Smooth muscle cell (in vitro differentiated cells): ENCODE measurements at regions not wholly inside any gene's neighbourhood (a gene's known extent, or its start where the extent isn't known, plus 50 kb on each side); places are given as distances from the start of the nearest gene placed in this dataset.

Source experiments
- DNase-seq: peaks from one replicate; lab custom pipeline; 2025; ENCODE audit not compliant: unreplicated experiment; lab: John Stamatoyannopoulos, UW
- H2AFZ ChIP-seq: fragments of 200-600 bp; sonication (generic); 2 replicates; pipeline ENCODE4 v1.6.0; 2016; ENCODE audit warnings: antibody characterized with exemption, low read depth, mild to moderate bottlenecking
- H3F3A ChIP-seq: fragments of 200-600 bp; sonication (generic); 2 replicates; pipeline ENCODE4 v1.6.0; 2017; ENCODE audit warnings: antibody characterized with exemption, low read depth
- H3K27ac ChIP-seq: fragments of 200-600 bp; sonication (generic); 2 replicates; pipeline ENCODE4 v1.5.1; 2016; ENCODE audit warnings: low read depth, mild to moderate bottlenecking
- H3K27me3 ChIP-seq: fragments of 200-600 bp; sonication (generic); 2 replicates; pipeline ENCODE4 v1.6.1; 2016; ENCODE audit warnings: low read depth, mild to moderate bottlenecking
- H3K36me3 ChIP-seq: fragments of 200-600 bp; sonication (generic); 2 replicates; pipeline ENCODE4 v1.5.1; 2016; ENCODE audit warnings: low read depth
- H3K4me1 ChIP-seq: fragments of 200-600 bp; sonication (generic); 2 replicates; pipeline ENCODE4 v1.5.1; 2016; ENCODE audit warnings: low read depth
- H3K4me2 ChIP-seq: fragments of 200-600 bp; sonication (generic); 2 replicates; pipeline ENCODE4 v1.6.0; 2016; ENCODE audit warnings: mild to moderate bottlenecking
- H3K4me3 ChIP-seq: fragments of 200-600 bp; sonication (generic); 2 replicates; pipeline ENCODE4 v1.5.1; 2016; ENCODE audit warnings: mild to moderate bottlenecking
- H3K79me2 ChIP-seq: fragments of 200-600 bp; sonication (generic); 2 replicates; pipeline ENCODE4 v1.6.0; 2016; ENCODE audit warnings: low read depth, mild to moderate bottlenecking
- H3K9ac ChIP-seq: fragments of 200-600 bp; sonication (generic); 2 replicates; pipeline ENCODE4 v1.6.0; 2016; ENCODE audit warnings: low read depth
- H3K9me3 ChIP-seq: fragments of 200-600 bp; sonication (generic); replicated peaks from 2 replicates; pipeline ENCODE4 v1.5.1; 2016; ENCODE audit warnings: low read depth
- H4K20me1 ChIP-seq: fragments of 200-600 bp; sonication (generic); 2 replicates; pipeline ENCODE4 v1.6.0; 2016; ENCODE audit warnings: low read depth
- WGBS: methylation state at CpG from one replicate; pipeline ENCODE4 v1.1.7; 2016; ENCODE audit warnings: low lambda C conversion rate; 5-methylcytosine and 5-hydroxymethylcytosine counted together
- TF ChIP-seq, protein P1 (sequence below): fragments of 200-600 bp; sonication (generic); IDR thresholded peaks from 2 replicates; pipeline ENCODE4 v1.5.1; 2017; ENCODE audit warnings: borderline replicate concordance, mild to moderate bottlenecking, antibody characterized with exemption; ENCODE audit not compliant: insufficient read depth, poor library complexity, severe bottlenecking

DNA sequence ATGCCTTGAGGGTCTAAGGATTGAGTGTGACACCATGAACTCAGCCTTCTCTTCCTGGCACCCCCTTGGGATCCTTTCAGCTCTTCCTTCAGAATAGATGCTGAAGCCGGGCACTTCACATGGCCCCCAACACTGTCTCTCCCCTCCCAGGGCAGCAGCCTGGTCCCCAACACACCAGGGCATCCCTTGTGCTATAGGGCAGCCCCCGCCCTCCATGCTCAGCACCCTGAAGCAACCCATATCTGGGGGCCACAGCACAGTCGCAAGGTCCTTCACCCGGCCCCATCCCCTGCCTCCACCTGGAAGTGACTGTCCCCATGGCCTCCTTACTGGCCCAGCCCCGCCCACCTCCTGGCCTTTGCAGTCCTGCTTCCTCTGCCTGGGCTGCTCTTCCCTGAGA, 143.1 kb downstream of the C16orf95 start:
- H3K4me2 ChIP-seq, result no peak overlapping the region
- WGBS, result 97% methylated on average over 5 of the region's 5 CpGs
- H3K4me3 ChIP-seq, result no peak overlapping the region
- TF ChIP-seq, protein P1, sequence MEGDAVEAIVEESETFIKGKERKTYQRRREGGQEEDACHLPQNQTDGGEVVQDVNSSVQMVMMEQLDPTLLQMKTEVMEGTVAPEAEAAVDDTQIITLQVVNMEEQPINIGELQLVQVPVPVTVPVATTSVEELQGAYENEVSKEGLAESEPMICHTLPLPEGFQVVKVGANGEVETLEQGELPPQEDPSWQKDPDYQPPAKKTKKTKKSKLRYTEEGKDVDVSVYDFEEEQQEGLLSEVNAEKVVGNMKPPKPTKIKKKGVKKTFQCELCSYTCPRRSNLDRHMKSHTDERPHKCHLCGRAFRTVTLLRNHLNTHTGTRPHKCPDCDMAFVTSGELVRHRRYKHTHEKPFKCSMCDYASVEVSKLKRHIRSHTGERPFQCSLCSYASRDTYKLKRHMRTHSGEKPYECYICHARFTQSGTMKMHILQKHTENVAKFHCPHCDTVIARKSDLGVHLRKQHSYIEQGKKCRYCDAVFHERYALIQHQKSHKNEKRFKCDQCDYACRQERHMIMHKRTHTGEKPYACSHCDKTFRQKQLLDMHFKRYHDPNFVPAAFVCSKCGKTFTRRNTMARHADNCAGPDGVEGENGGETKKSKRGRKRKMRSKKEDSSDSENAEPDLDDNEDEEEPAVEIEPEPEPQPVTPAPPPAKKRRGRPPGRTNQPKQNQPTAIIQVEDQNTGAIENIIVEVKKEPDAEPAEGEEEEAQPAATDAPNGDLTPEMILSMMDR, result no peak
- no peak for DNase-seq
- no peaks in the 10 kb centered on the region for H3K9me3 ChIP-seq
- no peak overlapping the region for H3K27ac ChIP-seq
- H3F3A ChIP-seq, result no peaks in the 10 kb centered on the region
- no peak overlapping the region for H2AFZ ChIP-seq
- H3K4me1 ChIP-seq, result peaks cover 9% of the 10 kb centered on the region
- H3K9ac ChIP-seq, result no peak overlapping the region
- no peaks in the 10 kb centered on the region for H4K20me1 ChIP-seq
- no peaks in the 10 kb centered on the region for H3K36me3 ChIP-seq
- no peaks in the 10 kb centered on the region for H3K79me2 ChIP-seq
- no peaks in the 10 kb centered on the region for H3K27me3 ChIP-seq

DNA sequence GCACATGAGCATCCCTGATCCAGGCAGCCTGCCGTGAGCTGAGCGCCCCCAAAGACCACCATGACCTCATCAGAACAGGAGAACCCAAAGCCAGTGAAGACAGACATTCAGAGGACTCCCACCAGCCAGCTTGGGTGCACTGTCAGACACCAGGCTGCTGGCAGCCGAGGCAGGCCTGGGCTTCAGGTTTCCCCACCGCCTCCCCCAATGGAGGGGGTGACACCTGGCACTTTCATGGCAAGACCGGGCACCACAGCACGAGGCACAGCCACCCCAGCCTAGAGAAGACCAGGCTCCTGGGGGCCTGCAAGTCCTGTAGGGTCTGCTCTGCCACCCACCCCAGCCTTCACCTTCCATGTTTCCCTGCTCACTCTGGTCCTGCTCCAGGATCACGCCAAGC, 140.5 kb downstream of the C16orf95 start:
- 96% methylated on average over 7 of the region's 7 CpGs for WGBS
- H3K27ac ChIP-seq, result no peak overlapping the region
- no peaks in the 10 kb centered on the region for H3K9me3 ChIP-seq
- no peak overlapping the region for H3K4me2 ChIP-seq
- peaks cover 10% of the 10 kb centered on the region for H3K4me1 ChIP-seq
- no peaks in the 10 kb centered on the region for H3K36me3 ChIP-seq
- H3F3A ChIP-seq, result no peaks in the 10 kb centered on the region
- no peak overlapping the region for H2AFZ ChIP-seq
- TF ChIP-seq, protein P1, result no peak
- H3K9ac ChIP-seq, result no peak overlapping the region
- no peaks in the 10 kb centered on the region for H3K79me2 ChIP-seq
- no peaks in the 10 kb centered on the region for H3K27me3 ChIP-seq
- no peak for DNase-seq
- no peak overlapping the region for H3K4me3 ChIP-seq
- H4K20me1 ChIP-seq, result no peaks in the 10 kb centered on the region

DNA sequence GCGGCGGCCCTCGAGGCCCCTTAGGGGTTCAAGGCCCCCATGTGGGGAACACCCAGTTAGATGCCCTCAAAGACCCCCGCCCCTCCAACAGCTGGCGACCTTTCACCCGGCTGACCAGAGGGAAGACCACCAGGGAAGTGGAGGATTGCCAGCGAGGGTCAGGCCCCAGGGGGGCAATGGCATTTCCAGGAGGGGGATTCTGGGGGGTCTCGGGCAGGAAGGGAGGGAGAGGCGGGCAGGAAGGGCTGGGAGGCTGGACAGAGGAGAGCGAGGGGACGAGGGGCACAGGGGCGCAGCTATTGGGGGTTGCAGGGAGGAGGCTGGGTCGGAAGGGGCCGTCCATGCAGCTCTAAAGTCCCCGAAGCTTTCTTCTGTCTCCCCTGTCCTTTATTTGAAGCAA, 139.5 kb downstream of the C16orf95 start:
- 84% methylated on average over 13 of the region's 15 CpGs for WGBS
- peak overlapping the region; percentile 39 for H3K9ac ChIP-seq
- no peaks in the 10 kb centered on the region for H3F3A ChIP-seq
- peak overlapping the region; percentile 81 for H2AFZ ChIP-seq
- H3K4me3 ChIP-seq, result no peak overlapping the region
- DNase-seq, result no peak
- H4K20me1 ChIP-seq, result no peaks in the 10 kb centered on the region
- TF ChIP-seq, protein P1, result no peak
- no peak overlapping the region for H3K27ac ChIP-seq
- H3K36me3 ChIP-seq, result no peaks in the 10 kb centered on the region
- H3K4me1 ChIP-seq, result peaks cover 10% of the 10 kb centered on the region
- no peaks in the 10 kb centered on the region for H3K27me3 ChIP-seq
- H3K9me3 ChIP-seq, result no peaks in the 10 kb centered on the region
- H3K4me2 ChIP-seq, result peak overlapping the region; percentile 74
- no peaks in the 10 kb centered on the region for H3K79me2 ChIP-seq

DNA sequence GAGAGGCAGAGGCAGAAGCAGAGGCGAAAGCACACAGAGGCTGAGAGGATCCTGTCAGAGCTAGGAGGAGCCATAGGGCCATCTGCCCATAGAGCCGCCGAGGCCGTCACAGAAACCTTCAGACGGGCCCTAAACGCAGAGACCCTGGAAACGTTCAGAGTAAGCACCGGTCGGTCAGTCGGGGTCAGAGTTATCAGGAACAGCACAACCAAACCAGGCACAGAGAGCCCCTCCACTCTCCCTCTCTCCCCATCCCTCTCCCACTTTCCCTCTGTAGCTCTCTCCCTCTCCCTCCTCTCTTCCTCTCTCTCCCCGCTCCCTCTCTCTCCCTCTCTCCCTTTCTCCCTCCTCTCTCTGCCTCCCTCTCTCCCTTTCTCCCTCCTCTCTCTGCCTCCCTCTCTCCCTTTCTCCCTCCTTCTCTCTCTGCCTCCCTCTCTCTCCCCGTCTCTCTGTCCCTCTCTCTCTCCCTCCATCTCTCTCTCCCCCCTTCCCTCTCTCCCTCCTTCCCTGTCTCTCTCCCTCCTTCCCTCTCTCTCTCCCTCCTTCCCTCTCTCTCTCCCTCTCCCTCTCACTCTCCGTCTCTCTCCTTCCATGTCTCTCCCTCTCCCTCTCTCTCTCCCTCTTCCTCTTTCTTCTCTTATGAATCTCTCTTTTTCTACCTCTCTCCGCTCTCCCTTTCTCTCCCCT, 138.9 kb downstream of the C16orf95 start:
- WGBS, result 13% methylated on average over 13 of the region's 14 CpGs
- peak overlapping the region; percentile 81 for H2AFZ ChIP-seq
- no peak for DNase-seq
- no peaks in the 10 kb centered on the region for H3K36me3 ChIP-seq
- TF ChIP-seq, protein P1, result no peak
- no peaks in the 10 kb centered on the region for H3F3A ChIP-seq
- H3K4me1 ChIP-seq, result peaks cover 10% of the 10 kb centered on the region
- H3K4me2 ChIP-seq, result peak overlapping the region; percentile 74
- no peaks in the 10 kb centered on the region for H3K27me3 ChIP-seq
- H3K27ac ChIP-seq, result no peak overlapping the region
- H4K20me1 ChIP-seq, result no peaks in the 10 kb centered on the region
- H3K9ac ChIP-seq, result peak overlapping the region; percentile 39
- no peaks in the 10 kb centered on the region for H3K79me2 ChIP-seq
- H3K9me3 ChIP-seq, result no peaks in the 10 kb centered on the region
- H3K4me3 ChIP-seq, result no peak overlapping the region
